GM18870 (cell line): ENCODE measurements at regions not wholly inside any gene's neighbourhood (a gene's known extent, or its start where the extent isn't known, plus 50 kb on each side); places are given as distances from the start of the nearest gene placed in this dataset.

Experiments
- ATAC-seq: cut with Tn5 transposase; IDR thresholded peaks from one replicate; pipeline ENCODE4 v1.9.1; 2021; ENCODE audit warnings: moderate library complexity; ENCODE audit not compliant: unreplicated experiment

DNA sequence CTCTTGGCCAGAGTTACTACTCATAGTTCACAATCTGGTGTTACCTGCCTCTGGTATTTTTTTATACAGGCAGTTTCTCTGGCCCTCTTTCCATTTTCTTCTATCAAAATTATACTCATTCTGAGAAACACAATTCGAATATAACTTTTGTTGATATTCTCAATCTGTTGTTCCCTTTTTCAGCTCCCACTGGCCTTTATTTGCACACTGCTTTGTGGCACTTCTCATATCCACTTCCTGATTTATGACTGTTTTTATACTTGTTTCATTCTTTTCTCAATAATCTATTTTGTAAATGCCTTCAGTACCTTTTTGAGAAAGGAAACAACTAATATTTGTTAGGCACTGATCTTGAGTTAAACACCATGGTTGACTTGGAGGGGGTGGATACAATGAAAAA lies 93.8 kb upstream of the HDAC9 start:
- no peak for ATAC-seq

DNA sequence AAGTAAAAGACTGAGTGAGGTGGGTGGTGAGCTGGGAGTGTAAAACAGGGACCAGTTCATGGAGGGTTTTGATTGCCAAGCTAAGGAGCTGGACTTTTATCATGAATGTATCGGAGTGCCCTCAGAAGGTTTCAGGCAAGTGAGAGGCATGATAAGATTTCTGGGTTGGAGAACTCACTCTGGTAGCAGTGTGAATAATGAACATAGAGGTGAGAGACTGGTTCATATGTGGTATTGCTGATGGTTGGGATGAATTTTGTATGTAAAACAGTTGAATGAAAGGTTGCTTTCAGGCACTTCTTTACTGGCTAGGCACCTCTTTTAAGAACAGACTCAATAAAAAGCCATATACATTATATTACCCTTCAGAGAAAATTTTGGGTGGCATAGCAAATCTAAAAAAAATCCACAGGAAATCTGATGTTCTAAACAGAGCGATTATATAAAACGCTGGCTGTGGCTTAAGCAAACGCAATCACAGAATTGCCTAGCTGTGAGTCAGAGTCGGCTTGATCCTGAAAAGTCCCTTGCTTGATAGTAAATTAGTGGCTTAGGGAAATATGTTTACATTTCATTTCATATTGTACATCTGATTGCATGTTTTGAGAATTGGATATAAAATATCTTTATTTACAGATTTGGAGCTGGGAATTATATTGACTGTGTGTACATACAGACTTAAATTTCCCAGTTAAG lies 92.9 kb upstream of the HDAC9 start:
- no peak for ATAC-seq

DNA sequence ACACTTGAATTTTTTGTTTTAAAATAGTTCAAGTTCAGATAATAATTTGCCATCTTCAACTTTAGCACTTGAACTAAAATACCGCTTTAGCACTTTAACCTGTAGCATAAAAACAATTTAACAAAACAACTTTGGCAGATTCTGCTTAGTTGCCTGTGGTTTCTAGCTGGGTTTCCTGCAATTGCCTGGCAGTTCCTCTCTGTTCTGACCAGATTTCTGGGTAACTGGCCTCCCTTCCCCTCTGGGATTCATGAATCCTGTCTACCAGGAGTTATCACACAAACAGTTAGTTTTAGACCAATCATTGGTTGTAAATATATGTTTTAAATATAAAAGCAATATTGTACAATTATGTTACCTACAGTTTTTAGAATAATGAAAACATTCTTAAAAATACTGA lies 89.8 kb upstream of the HDAC9 start:
- ATAC-seq, result no peak

DNA sequence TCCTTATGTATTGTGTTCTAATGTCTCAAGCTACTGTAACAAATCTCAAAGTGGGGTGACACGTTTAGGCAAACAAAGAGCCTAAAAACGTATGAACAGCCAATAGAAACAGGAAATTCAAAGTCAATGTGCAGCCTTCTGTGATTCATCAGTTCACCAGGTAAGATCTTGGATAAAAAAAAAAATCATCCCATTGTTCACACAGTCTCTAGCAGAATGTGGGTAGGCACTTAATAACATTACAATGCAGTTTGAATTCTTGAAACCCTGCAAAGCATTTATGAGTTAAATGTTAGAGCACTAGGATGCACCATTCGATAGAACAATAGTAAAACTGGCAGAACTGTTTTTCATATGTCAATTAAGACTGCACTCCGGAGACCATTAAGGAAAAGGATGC lies 88.2 kb upstream of the HDAC9 start:
- ATAC-seq, result no peak

DNA sequence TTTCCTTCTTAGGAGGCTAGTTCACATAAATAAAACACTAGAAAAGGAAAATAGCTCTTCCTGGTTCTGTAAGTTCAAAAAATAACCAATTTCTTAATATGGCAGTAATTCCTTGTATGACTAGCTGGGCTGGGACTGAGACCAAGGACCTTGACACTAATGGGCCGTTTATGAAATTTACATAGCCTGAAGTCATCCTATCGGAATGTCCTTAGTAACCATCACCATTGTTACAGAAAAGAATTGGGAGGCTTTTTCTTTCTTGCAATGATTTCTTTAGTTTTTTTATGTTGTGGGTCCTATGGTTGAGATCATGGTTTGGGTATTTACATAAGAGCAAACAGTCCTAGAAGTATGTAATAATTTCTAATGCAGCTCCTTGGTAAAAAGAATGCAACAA lies 87.1 kb upstream of the HDAC9 start:
- ATAC-seq, result no peak

DNA sequence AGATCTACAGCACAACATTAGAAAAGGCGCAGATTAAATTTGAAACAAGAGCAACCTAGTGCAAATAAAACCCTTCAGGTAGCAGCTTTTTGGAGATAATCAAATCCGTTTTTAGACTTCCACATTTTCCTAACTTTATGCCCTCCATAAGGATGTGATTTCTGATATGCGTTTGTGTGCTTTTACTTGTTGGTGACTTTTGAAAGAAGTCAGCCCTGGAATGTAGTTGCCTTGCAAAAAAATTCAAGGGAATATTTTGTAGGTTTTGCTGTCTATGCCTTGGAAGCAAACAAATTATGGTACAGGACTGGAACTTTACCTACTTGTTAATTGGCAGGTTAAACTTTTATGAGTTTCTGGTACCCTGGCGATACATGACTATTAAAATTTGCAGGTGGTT lies 86.7 kb upstream of the HDAC9 start:
- ATAC-seq, result no peak

DNA sequence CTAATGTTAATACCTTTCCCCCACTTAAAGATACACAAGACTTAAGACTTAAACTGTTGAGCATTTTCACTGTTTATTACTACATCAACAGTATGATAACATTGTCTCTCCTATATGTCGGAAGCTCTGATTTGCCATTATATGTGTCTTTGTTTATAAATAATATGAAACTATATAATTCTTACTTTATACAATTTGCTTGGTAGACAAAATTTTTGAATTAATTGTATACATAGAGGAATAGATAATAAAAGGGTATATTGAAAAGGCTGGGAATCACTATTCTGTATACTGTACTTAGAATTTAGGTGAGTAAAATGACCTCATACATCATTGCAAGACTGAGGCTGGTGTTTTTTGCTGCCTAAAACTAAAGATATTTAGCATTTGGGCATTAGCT lies 82.1 kb upstream of the HDAC9 start:
- ATAC-seq, result no peak

DNA sequence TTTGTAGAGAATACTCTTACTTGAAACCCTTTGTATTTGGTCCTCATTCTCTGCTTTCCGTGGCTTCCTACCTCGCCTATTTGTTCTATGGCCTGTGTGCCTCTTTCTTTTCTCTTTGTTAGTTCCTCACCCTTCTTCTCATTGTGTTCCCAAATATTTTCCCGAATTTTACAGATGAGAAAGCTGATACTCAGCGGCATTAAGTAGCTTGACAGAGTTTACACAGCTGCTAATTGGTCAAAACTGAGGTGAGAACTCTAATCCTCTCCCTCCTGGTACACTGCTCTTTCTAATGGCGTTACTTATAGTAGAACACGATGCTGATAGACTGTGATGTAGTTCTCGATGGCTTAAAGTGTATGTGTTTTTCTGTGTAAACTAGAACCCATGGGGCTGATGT lies 80.7 kb upstream of the HDAC9 start:
- no peak for ATAC-seq

DNA sequence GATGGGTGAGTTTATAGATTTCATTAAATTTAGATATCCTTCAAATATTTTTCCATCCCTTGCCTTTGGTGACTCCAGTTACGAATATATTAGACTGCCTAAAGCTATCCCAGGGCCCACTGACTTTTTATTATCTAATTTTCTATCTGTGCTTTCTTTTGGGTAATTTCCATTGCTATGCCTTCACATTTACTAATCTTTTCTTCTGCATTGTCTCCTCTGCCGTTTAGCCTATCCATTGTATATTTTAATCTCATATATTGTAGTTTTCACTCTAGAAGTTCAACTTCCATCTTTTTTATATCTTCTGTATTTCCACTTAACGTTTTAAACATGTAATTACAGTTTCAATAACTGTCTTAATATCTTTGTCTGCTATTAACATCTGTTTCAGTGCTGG lies 78.6 kb upstream of the HDAC9 start:
- ATAC-seq, result no peak

DNA sequence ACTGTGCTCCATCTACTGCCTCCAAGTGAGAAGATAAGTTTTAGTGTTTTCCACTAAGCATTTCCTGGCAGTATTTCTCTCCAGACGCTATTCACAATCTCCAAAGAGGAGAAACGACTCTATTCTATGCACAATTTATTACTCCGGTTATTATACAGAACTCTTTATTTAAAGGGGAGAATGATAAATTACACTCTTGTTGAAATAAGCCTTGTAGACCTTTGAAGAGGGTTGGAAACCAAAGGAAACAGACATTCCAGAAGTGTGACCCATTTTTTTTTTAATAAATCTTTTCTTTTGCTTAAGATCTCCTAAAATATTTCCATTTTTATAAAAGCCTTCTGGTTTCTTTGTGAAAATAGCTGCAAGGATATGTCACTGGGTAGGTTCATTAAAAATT lies 76.1 kb upstream of the HDAC9 start:
- ATAC-seq, result no peak

DNA sequence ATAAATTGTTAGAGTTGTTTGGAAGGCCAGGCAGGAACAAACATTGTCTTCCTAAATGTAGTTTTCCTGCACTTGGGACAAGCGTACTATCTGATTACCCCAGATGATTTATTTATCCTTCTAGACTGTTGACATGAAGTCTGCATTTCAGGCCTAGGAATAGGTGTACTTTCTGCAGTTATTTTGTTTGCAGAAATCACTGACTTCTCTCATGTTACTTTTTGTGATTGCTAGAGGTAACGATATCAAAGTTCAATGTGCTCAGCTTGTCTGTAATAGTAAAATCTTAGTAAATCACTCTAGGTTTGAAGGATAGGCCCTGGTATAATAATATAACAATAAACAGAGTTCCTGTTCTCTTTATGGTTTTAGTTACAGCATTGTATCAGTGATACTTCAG lies 75.4 kb upstream of the HDAC9 start:
- no peak for ATAC-seq

DNA sequence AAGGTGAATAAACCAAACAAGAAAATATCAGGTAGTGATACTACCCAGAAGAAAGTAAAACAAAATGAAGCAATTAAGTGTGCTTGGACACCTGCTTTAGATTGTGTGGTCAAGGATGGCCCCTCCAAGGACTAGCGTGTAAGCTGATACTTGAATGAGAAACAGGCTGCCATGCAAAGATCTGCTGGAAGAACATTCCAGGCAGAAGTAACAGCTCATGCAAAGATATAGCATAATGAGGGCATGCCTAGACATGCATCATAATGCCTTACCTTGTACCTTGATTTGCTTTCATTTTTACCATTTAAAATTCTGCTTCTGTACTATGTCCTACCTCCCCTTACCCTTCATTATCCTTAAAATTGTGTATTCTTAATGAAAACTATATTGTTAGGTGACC lies 74.8 kb upstream of the HDAC9 start:
- ATAC-seq, result no peak

DNA sequence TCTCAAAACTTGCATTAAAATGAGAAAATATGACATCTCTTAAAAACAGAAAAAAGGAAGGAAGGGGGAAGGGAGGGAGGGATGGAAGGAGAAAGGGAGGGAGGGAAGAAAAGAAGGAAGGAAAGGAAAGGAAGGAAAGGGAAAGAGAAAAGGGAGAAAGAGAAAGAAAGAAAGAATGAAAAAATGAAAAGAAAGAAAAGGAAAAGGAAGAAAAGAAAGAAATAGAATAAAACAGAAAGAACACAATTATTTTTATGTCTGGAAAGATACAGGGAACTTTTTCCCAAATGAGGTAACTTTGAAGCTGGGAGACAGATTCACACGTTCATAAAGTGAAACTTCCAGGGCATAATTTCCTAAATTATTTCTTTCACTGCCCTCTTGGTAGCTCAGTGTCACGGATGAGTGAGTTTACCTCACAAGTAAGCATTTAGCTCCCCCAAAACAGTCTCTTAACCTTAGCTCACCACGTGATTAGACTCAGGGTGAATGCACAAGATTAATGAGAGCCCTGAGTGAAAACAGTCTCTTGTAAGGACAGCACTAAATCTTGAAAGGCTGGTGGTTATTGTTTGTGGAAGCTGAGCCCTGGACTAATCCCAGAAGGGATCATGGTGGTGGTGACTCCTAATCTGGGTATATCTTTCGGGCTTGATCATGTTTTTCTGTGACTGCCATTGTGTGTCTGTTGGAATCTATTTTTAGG lies 74.1 kb upstream of the HDAC9 start:
- ATAC-seq, result no peak

DNA sequence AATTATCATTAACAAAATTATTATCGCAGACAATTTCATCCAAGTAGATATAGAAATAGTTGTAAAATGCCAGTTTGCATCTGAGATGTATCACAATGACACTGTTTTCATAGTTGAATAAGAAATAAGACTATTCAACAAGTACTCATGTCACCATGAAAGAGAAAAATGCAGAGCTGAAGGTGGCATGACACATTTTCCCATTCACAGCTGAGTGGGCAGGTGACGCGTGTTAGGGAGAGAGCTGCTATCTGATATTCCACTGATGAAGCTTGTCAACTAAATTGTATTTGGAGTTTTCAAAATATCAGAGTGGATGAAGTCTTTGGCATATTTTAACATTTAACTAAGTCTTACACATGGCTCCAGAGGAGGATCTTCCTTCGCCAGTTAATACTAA lies 70.3 kb upstream of the HDAC9 start:
- ATAC-seq, result no peak

DNA sequence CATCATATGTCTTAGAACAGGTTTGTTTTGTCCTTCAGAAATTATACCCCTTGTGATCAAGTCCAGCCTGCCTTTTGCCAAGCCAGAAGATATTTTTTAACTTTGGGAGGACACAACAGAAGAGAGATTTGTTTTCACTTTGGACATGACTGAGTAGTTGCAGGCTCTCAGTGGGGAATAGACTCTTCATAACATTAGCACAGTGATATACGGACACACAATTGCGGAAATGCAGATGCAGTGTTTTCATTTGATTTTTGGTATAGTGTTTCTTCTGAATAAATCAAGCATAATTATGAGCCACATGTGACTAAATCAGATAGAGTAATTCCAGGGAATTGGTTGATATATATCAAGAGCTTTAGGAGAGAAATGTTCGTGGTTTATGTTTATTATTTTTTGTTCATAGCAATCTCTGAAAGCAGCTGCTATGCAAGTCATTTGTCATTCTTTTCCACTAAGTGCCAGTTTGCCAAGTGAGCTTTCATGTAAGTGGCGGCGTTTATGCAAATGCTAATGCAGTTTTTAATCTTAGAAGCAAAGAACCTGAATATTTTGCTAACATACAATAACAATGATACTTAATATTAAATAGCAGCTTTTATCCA lies 69.6 kb upstream of the HDAC9 start:
- ATAC-seq, result no peak

DNA sequence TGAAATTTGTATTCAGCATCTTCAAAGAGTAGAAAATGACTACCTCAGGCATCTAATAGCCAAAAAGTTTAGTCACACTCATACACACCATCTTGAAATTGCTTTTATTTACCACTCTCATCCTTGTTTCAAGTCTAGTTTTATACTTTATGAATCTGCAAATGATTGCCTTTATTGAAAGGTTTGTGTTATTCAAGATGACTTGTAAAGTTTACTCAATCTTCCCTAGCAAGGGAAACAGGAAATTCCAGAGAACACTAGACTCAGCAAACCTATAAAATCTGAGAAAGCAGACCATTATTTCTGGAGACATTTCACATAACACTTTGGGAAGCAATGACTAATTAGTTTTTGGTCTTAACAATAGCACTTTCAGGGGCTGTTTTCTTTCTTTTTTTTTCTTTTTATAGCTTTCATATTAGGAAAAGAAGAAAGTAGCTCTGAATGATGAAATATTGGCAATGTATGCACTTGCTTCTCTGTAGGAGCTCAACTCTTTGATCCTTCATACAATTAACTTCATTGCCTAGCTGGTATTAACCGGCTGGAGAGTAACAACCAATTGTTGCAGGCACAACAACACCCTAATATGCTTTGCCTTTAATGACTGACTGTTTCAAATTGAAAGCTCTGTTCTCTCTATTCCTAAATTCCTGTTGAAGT lies 68.9 kb upstream of the HDAC9 start:
- ATAC-seq, result no peak

DNA sequence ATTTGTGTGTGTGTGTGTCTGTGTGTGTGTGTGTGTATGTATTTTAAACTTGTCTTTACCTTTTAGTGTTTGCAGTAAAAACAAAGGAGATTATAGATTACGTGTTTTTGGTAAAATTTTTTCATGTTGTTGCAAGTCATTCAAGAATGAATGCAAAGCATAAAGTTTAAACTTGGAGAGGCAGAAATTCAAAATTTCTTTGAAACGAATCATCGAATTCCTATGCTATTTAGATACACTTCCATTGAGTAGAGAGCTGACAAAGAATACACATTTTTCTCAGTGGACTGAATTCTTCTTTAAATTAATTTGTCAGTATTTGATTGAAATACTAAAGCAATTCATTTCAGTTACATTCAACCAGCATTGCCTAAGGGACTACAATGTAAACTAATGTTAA lies 66.0 kb upstream of the HDAC9 start:
- ATAC-seq, result no peak

DNA sequence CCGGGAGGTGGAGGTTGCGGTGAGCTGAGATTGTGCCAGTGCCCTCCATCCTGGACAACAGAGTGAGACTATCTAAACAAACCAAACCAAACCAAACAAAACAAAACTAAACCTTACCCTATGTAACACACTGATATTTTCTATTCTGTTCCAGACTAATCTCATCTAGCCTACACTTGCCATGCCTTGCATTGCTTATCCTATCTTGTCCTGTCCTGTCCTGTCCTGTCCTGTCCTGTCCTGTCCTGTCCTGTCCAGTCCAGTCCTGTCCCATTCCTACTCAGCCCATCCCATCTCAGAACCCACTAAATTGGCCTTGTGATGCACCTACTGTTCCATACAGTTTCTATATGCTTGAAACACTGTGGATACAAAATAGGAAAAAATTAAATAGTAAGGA lies 64.7 kb upstream of the HDAC9 start:
- no peak for ATAC-seq

DNA sequence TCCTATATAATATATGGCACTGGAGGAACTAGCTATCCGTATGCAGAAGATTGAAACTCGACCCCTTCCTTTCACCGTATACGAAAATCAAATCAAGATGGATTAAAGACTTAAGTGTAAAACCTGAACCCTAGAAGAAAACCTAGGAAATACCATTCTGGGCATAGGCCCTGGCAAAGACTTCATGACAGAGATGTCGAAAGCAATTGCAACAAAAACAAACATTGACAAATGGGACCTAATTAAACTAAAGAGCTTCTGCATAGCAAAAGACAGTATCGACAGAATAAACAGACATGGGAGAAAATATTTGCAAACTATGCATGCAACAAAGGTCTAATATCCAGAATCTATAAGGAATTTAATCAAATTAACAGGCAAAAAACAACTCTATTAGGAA lies 61.4 kb upstream of the HDAC9 start:
- ATAC-seq, result no peak

DNA sequence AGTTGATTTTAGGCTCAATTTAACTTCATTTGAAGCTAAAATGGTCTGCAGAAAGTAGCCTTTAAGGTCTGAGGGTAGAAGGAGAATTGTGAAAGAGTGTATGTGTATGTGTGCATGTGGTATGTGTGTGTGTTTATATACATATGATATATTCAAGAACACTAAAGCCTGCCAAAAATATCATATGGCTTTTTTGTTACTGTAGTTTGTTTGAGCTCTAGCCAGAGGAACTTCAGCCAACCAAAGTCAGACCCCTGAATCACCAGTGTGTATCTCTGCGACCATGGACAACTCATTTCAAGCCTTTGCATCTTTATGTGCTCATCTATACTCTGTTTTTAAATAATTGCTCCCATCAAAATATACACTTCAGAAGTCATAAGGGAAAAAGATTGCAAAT lies 58.4 kb upstream of the HDAC9 start:
- no peak for ATAC-seq

DNA sequence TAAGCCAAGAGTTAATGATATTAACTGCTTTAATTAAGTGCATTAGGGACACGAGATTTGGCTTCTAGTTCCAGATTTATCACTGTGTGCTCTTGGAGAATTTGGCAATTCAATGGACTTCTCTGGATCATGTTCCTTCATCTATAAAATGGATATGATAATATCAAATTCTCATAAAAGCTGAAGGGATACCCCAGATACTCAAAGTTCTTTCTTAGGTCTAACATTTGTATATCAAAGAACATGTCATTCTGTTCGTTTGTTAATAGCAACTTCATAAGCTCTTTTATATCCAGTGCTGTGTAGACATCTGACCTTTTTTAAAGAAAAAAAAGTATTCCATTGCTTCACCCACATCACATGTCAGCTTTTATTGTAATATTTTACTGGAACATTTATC lies 54.6 kb upstream of the HDAC9 start:
- ATAC-seq, result no peak

DNA sequence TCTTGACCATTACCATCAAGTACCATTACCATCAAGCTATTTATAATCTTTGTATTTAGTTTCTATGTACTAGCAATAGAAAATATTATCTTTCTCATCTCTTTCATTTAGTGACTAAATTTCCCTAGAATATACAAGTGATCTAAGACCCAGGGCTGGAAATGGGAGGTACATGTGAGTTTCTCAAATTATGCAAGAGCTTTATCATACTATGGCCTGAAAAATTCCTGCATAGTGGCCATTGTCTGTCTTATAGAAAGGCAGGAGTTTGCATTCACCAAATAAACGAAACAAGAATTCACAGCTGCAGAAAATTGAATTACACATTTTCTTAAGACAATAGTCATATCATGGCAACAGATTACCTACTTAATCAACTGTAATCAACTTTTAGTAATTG lies 50.7 kb upstream of the HDAC9 start:
- no peak for ATAC-seq
